Loucy (cell line): ENCODE measurements at regions not wholly inside any gene's neighbourhood (a gene's known extent, or its start where the extent isn't known, plus 50 kb on each side); places are given as distances from the start of the nearest gene placed in this dataset.

Experiments
- CTCF ChIP-seq: fragments of 200-600 bp; sonication (generic); conservative IDR thresholded peaks from 2 replicates; pipeline ENCODE4 v1.5.1; 2014; ENCODE audit warnings: mild to moderate bottlenecking, antibody characterized with exemption, low read length
- EZH2phosphoT487 ChIP-seq: fragments of 200-600 bp; IDR thresholded peaks from 2 replicates; pipeline ENCODE4 v1.6.1; 2018; ENCODE audit warnings: antibody characterized with exemption, mild to moderate bottlenecking, moderate library complexity, borderline replicate concordance

GRCh38 chr12:116347265-116347664, 69.8 kb upstream of the MED13L start:
- no peak for TF ChIP-seq CTCF
- TF ChIP-seq EZH2phosphoT487, result no peak
